Loucy (cell line): ENCODE measurements at regions not wholly inside any gene's neighbourhood (a gene's known extent, or its start where the extent isn't known, plus 50 kb on each side); places are given as distances from the start of the nearest gene placed in this dataset.

Source experiments
- H2AFZ ChIP-seq: fragments of 200-600 bp; sonication (generic); 2 replicates; pipeline ENCODE4 v1.6.0; 2016; ENCODE audit warnings: antibody characterized with exemption, mild to moderate bottlenecking, low read length, moderate library complexity
- H3F3A ChIP-seq: fragments of 200-600 bp; 2 replicates; pipeline ENCODE4 v1.6.0; 2016; ENCODE audit warnings: antibody characterized with exemption, low read depth, mild to moderate bottlenecking
- H3K27me3 ChIP-seq: fragments of 200-600 bp; sonication (generic); 2 replicates; pipeline ENCODE4 v1.6.1; 2014; ENCODE audit warnings: low read length, mild to moderate bottlenecking; ENCODE audit not compliant: insufficient read depth, poor library complexity, severe bottlenecking
- H3K36me3 ChIP-seq: fragments of 200-600 bp; sonication (generic); 2 replicates; pipeline ENCODE4 v1.6.1; 2016; ENCODE audit warnings: low read length; ENCODE audit not compliant: insufficient read depth
- H3K4me1 ChIP-seq: fragments of 200-600 bp; sonication (generic); 2 replicates; pipeline ENCODE4 v1.5.1; 2014; ENCODE audit warnings: low read length, mild to moderate bottlenecking; ENCODE audit not compliant: insufficient read depth, poor library complexity, severe bottlenecking
- H3K4me2 ChIP-seq: fragments of 200-600 bp; sonication (generic); 2 replicates; pipeline ENCODE4 v1.6.0; 2014; ENCODE audit warnings: antibody characterized with exemption, low read length, low read depth, mild to moderate bottlenecking; ENCODE audit not compliant: poor library complexity, severe bottlenecking
- H3K4me3 ChIP-seq: fragments of 200-600 bp; sonication (generic); 2 replicates; pipeline ENCODE4 v1.5.1; 2014; ENCODE audit warnings: low read length, mild to moderate bottlenecking, mixed read lengths; ENCODE audit not compliant: poor library complexity, severe bottlenecking
- H3K79me2 ChIP-seq: fragments of 200-600 bp; sonication (generic); 2 replicates; pipeline ENCODE4 v1.6.1; 2014; ENCODE audit warnings: low read length; ENCODE audit not compliant: insufficient read depth
- H3K9ac ChIP-seq: fragments of 200-600 bp; sonication (generic); 2 replicates; pipeline ENCODE4 v1.6.0; 2014; ENCODE audit warnings: mild to moderate bottlenecking, low read depth, low read length, moderate library complexity; ENCODE audit not compliant: poor library complexity, severe bottlenecking
- H3K9me2 ChIP-seq: fragments of 200-600 bp; sonication (generic); replicated peaks from 2 replicates; pipeline ENCODE4 v1.6.1; 2016; ENCODE audit warnings: low read depth, low read length, mixed read lengths
- H3K9me3 ChIP-seq: fragments of 200-600 bp; sonication (generic); 2 replicates; pipeline ENCODE4 v1.6.1; 2014; ENCODE audit warnings: mild to moderate bottlenecking, antibody characterized with exemption, low read length, low read depth; ENCODE audit not compliant: insufficient read depth
- H4K20me1 ChIP-seq: fragments of 200-600 bp; sonication (generic); 2 replicates; pipeline ENCODE4 v1.6.0; 2014; ENCODE audit warnings: antibody characterized with exemption, low read length, mild to moderate bottlenecking; ENCODE audit not compliant: insufficient read depth, poor library complexity, severe bottlenecking
- EZH2phosphoT487 ChIP-seq: fragments of 200-600 bp; IDR thresholded peaks from 2 replicates; pipeline ENCODE4 v1.6.1; 2018; ENCODE audit warnings: antibody characterized with exemption, mild to moderate bottlenecking, moderate library complexity, borderline replicate concordance
- TF ChIP-seq, protein P1 (sequence below): fragments of 200-600 bp; sonication (generic); conservative IDR thresholded peaks from 2 replicates; pipeline ENCODE4 v1.5.1; 2014; ENCODE audit warnings: mild to moderate bottlenecking, antibody characterized with exemption, low read length

DNA sequence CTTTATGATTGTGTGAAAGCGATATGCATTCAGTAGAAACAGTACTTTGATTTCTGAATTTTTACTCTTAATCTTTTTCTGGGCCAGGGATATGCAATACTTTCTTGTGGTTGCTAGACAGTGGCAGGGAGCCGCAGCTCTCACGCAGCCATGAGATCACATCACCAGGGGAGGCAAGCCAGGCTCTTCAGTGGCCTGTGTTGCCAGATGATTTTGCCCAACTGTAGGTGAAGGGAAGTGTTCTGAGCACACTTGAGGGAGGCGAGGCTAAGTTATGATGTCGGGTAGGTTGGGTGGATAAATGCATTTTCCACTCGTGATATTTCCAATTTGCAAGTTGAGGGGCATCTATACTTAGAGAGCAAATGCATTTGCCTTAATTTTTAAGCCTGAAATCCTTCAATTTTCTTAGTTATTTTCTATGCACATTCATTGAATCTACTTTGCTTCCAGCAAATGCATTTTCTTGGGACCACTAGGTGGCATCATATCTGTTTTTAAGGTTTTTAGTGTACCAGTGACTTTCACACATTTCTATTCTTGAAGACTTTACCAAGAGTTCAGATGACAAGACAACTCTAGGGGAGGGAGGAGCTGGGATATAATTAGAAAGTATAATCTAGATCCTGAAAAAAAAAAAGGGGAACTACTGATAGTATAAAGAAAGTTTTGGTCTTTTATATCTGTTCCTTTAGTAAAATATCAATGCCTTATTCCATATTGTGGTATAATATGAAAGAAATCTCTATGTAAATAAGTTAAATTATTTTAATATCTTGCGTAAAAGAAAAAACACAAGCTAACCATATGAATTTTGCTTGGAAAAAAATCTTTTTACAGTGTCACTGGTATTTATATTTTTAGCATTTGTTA is 643.3 kb downstream of the SOCS6 start:
- Histone ChIP-seq H3K27me3 (no peaks in the 10 kb centered on the region), H3K9ac (no peak overlapping the region), H3K9me3 (no peaks in the 10 kb centered on the region), H3K9me2 (no peaks in the 10 kb centered on the region), H3K4me3 (no peak overlapping the region), H3K4me2 (no peak overlapping the region), H2AFZ (peak overlapping the region; percentile 5; the same call in 1 of the 2 replicates), H4K20me1 (no peaks in the 10 kb centered on the region), H3K4me1 (no peaks in the 10 kb centered on the region), H3K36me3 (no peaks in the 10 kb centered on the region), H3K79me2 (no peaks in the 10 kb centered on the region), H3F3A (no peaks in the 10 kb centered on the region)
- TF ChIP-seq, protein P1, sequence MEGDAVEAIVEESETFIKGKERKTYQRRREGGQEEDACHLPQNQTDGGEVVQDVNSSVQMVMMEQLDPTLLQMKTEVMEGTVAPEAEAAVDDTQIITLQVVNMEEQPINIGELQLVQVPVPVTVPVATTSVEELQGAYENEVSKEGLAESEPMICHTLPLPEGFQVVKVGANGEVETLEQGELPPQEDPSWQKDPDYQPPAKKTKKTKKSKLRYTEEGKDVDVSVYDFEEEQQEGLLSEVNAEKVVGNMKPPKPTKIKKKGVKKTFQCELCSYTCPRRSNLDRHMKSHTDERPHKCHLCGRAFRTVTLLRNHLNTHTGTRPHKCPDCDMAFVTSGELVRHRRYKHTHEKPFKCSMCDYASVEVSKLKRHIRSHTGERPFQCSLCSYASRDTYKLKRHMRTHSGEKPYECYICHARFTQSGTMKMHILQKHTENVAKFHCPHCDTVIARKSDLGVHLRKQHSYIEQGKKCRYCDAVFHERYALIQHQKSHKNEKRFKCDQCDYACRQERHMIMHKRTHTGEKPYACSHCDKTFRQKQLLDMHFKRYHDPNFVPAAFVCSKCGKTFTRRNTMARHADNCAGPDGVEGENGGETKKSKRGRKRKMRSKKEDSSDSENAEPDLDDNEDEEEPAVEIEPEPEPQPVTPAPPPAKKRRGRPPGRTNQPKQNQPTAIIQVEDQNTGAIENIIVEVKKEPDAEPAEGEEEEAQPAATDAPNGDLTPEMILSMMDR, result peak; percentile 86
- TF ChIP-seq EZH2phosphoT487, result no peak

DNA sequence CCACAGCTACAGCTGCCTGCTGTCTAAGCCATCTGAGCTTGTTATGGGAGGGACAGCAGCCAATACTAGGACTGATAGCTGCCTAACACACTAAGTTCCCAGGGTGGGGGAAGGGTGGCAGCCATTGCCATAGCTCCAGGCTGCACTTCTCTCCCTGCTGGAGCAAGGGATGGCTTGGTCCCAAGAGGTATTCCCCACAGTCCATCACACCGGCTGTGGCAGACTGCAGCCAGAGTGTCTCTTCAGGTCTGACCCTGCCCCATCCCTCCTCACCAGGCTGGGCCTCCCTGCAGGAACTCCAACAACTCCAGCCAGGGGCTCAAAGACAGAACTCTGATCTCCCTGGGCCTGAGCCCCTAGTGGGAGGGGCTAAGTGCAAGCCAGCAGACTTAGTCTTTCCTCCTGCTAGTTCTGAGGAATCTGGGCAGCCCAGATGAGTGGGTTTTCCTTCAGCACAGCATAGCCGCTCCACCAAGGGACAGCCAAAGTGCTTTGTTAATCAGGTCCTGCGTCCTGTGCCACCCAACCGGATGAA is 632.1 kb downstream of the SOCS6 start:
- H3K36me3 ChIP-seq, result no peaks in the 10 kb centered on the region
- no peak overlapping the region for H3K4me2 ChIP-seq
- no peak overlapping the region for H2AFZ ChIP-seq
- no peaks in the 10 kb centered on the region for H4K20me1 ChIP-seq
- H3K79me2 ChIP-seq, result no peaks in the 10 kb centered on the region
- H3K9me2 ChIP-seq, result no peaks in the 10 kb centered on the region
- H3K4me1 ChIP-seq, result no peaks in the 10 kb centered on the region
- no peaks in the 10 kb centered on the region for H3K27me3 ChIP-seq
- no peaks in the 10 kb centered on the region for H3F3A ChIP-seq
- H3K4me3 ChIP-seq, result no peak overlapping the region
- H3K9ac ChIP-seq, result no peak overlapping the region
- TF ChIP-seq, protein P1, result no peak
- TF ChIP-seq EZH2phosphoT487, result no peak
- H3K9me3 ChIP-seq, result no peaks in the 10 kb centered on the region

DNA sequence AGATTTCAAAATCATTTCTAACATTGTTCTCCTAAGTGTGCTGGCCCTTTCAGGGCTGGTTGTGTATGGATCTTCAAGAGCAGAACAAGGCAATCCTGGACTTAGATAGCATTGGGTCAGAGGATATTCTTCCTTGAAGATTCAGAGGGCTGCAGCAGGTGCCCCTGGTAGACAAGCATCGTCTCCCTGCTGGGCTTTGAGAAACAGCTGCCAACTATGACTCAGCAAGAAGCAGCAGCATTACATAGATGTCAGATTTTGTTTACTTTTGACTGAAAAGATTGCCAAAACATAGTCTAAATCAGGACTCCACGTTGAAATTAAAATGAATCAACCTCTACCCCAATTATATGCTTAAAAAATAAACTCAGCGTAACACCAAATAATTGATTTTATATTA is 618.8 kb downstream of the SOCS6 start:
- Histone ChIP-seq H3K4me3 (no peak overlapping the region), H3F3A (no peaks in the 10 kb centered on the region), H3K36me3 (no peaks in the 10 kb centered on the region), H3K9me2 (no peaks in the 10 kb centered on the region), H4K20me1 (no peaks in the 10 kb centered on the region), H3K79me2 (no peaks in the 10 kb centered on the region), H3K4me2 (no peak overlapping the region), H3K9me3 (no peaks in the 10 kb centered on the region), H2AFZ (no peak overlapping the region), H3K4me1 (no peaks in the 10 kb centered on the region), H3K27me3 (no peaks in the 10 kb centered on the region), H3K9ac (no peak overlapping the region)
- no peak for TF ChIP-seq EZH2phosphoT487
- TF ChIP-seq, protein P1, result no peak
